Prostate gland (tissue), 2 donors: ENCODE measurements at regions not wholly inside any gene's neighbourhood (a gene's known extent, or its start where the extent isn't known, plus 50 kb on each side); places are given as distances from the start of the nearest gene placed in this dataset.

ENCODE experiments used
- DNase-seq: peaks from one replicate; pipeline ENCODE4 v3.0.0-alpha.2; 2019; ENCODE audit warnings: low spot score
- H3K27ac ChIP-seq, 2 donors: fragments of 200-600 bp; sonication (generic); 2 replicates each; pipeline ENCODE4 v1.5.1; 2017 to 2019
- H3K27me3 ChIP-seq: fragments of 200-600 bp; sonication (generic); replicated peaks from 2 replicates; pipeline ENCODE4 v1.5.1; 2019; ENCODE audit not compliant: insufficient read depth
- H3K36me3 ChIP-seq, 2 donors: fragments of 200-600 bp; sonication (generic); 1 replicate in 1 of 2; 2 replicates in 1 of 2; pipeline versions ENCODE4 v1.5.1 to v1.8.1; 2017 to 2019
- H3K4me1 ChIP-seq: fragments of 200-600 bp; sonication (generic); replicated peaks from 2 replicates; pipeline ENCODE4 v1.5.1; 2019
- H3K4me3 ChIP-seq, 2 donors: fragments of 200-600 bp; sonication (generic); 2 replicates each; pipeline ENCODE4 v1.5.1; 2017 to 2019
- H3K9me3 ChIP-seq: fragments of 200-600 bp; sonication (generic); 2 replicates; pipeline ENCODE4 v1.5.1; 2017
- POLR2A ChIP-seq: fragments of 450-650 bp; IDR thresholded peaks from one replicate; pipeline ENCODE4 v1.6.1; 2016; ENCODE audit warnings: antibody characterized with exemption, mild to moderate bottlenecking
- POLR2AphosphoS5 ChIP-seq: sonication (generic); formaldehyde crosslinking; IDR thresholded peaks from one replicate; pipeline ENCODE4 v1.6.1; 2017; ENCODE audit warnings: antibody characterized with exemption
- WGBS: methylation state at CpG from one replicate; pipeline ENCODE4 v1.1.5; 2018; 5-methylcytosine and 5-hydroxymethylcytosine counted together
- intact Hi-C: fragments of 100-400 bp; cut with DNase I; formaldehyde crosslinking; loops from one replicate; pipeline ENCODE4 v1.14.2; 2022
- TF ChIP-seq, protein P1 (sequence below), 4 experiments: fragments of 200-600 bp in 2 of 4; fragments of 450-650 bp in 2 of 4; sonication (generic) in 2 of 4; IDR thresholded peaks; 1 replicate in 3 of 4; 2 replicates in 1 of 4; pipeline ENCODE4 v1.5.1; 2016 to 2019; ENCODE audit warnings: antibody characterized with exemption in 4 of 4, mild to moderate bottlenecking in 2 of 4, moderate library complexity in 2 of 4

DNA sequence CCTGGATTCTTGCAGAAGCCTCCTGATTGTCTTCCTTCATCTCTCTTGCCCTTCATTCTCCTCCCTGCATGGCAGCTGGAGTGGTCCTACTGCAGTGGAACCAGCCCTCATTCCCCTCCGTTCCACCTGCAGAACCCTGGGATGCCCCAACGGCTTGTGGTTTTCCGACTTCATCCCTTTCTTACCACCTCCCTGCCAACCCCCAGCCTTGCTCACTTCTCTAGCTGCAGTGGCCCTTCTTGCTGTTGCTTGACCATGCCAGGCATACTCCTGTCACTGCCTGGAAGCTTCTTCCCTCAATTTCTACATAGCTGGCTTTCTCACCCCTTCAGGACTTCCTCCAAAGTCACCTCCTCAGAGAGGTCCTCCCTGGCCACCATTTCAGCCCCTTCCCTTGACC, 123.3 kb downstream of the BEGAIN start:
- Histone ChIP-seq H3K27me3 (no peaks in the 10 kb centered on the region), H3K4me1 (no peaks in the 10 kb centered on the region), H3K9me3 (no peaks in the 10 kb centered on the region), H3K4me3 (no peak overlapping the region), H3K27ac (no peak overlapping the region), H3K36me3 (no peaks in the 10 kb centered on the region)
- DNase-seq = no peak
- TF ChIP-seq POLR2A (no peak), POLR2AphosphoS5 (no peak)
- TF ChIP-seq, protein P1, sequence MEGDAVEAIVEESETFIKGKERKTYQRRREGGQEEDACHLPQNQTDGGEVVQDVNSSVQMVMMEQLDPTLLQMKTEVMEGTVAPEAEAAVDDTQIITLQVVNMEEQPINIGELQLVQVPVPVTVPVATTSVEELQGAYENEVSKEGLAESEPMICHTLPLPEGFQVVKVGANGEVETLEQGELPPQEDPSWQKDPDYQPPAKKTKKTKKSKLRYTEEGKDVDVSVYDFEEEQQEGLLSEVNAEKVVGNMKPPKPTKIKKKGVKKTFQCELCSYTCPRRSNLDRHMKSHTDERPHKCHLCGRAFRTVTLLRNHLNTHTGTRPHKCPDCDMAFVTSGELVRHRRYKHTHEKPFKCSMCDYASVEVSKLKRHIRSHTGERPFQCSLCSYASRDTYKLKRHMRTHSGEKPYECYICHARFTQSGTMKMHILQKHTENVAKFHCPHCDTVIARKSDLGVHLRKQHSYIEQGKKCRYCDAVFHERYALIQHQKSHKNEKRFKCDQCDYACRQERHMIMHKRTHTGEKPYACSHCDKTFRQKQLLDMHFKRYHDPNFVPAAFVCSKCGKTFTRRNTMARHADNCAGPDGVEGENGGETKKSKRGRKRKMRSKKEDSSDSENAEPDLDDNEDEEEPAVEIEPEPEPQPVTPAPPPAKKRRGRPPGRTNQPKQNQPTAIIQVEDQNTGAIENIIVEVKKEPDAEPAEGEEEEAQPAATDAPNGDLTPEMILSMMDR (IDR thresholded peaks at IDR 0.05) = no peak
- 94% methylated on average over 3 of the region's 3 CpGs for WGBS
- intact Hi-C loops = no loop called here

DNA sequence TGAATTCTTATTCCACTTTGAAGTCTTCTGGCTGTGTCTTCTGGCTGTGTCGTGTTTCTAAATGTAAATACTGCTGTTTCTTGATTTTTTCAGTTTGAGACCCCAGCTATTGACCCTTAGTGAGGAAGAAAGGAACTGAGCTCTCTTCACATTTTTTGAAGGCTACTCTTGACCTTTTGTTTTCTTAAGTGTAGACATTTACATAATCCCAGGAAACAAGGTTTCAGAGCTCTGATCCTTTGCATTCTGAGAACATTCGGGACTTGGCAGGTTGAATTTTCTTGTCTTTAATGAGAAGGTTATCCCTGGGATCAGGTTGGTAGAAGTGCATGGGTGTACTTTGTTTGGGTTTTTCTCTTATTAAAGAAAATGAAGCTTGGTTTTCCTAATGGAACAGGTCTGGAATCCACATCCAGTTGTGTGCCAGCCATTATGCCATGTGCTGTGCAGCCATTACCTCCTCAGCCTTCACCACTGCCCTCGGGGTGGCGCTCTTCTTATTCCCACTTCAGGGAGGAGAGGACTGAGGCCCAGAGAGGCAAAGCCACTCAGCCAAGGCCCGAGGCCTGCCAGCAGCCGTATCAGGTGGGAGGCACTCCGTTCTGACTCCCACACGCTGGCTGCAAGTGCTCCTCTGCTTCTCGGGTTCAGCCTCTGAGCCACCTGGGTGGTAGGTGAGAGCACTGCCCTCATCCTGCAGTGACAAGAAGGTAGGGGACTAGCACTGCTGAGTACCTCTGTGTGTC, 120.9 kb downstream of the BEGAIN start:
- Histone ChIP-seq H3K27ac (no peak overlapping the region), H3K4me1 (no peaks in the 10 kb centered on the region), H3K36me3 (no peaks in the 10 kb centered on the region), H3K4me3 (no peak overlapping the region), H3K27me3 (no peaks in the 10 kb centered on the region), H3K9me3 (no peaks in the 10 kb centered on the region)
- intact Hi-C loops = no loop called here
- TF ChIP-seq POLR2AphosphoS5 = no peak
- TF ChIP-seq, protein P1 (IDR thresholded peaks at IDR 0.05) = no peak
- no peak for TF ChIP-seq POLR2A
- no peak for DNase-seq
- WGBS = 78% methylated on average over 9 of the region's 9 CpGs

DNA sequence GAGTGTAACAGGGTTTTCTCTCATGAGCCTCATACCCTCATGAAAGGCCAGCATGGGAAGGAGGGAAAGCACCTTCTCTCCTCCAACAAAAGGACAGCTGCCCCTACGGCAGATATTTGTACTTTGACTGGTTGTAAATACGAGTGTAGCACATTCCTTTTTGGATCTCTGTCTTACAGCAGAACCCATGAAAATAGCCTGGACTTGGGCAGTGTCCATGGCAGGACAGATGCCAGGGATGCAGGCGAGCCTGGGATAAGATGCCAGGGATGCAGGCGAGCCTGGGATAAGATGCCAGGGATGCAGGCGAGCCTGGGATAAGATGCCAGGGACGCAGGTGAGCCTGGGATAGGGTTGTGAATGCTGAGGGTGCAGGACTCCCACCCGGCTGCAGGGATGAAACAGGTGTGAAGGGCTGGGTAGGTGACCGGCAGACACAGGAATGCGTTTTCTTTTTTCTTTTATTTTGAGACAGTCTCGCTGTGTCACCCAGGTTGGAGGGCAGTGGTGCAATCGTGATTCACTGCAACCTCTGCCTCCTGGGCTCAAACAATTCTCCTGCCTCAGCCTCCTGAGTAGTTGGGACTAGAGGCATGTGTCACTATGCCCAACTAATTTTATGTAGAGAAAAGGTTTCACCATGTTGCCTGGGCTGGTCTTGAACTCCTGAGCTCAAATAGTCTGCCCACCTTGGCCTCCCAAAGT, 120.0 kb downstream of the BEGAIN start:
- no peaks in the 10 kb centered on the region for H3K9me3 ChIP-seq
- H3K27me3 ChIP-seq = no peaks in the 10 kb centered on the region
- intact Hi-C loops = no loop called here
- no peak overlapping the region for H3K4me3 ChIP-seq
- H3K27ac ChIP-seq = no peak overlapping the region
- no peak for TF ChIP-seq POLR2AphosphoS5
- TF ChIP-seq POLR2A = no peak
- TF ChIP-seq, protein P1 (IDR thresholded peaks at IDR 0.05) = no peak
- no peaks in the 10 kb centered on the region for H3K36me3 ChIP-seq
- 80% methylated on average over 11 of the region's 11 CpGs for WGBS
- no peaks in the 10 kb centered on the region for H3K4me1 ChIP-seq
- DNase-seq = no peak

DNA sequence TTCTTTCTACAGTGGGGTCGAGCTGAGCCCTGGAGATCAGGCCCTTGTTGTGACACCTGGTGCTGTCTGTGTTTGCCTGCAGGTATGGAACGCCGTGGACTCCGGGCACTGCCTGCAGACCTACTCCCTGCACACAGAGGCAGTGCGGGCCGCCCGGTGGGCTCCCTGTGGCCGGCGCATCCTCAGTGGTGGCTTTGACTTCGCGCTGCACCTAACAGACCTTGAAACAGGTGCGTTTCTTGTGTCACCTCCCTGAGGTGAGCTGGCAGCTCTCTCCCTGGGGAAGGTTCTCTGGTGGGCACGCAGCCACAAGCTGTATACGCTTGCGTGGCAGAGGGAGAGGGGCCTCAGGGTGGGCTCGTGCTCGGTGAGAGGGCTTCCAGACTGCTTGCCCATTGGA, 119.3 kb downstream of the BEGAIN start:
- H3K27ac ChIP-seq = no peak overlapping the region
- TF ChIP-seq, protein P1 (IDR thresholded peaks at IDR 0.05) = no peak
- TF ChIP-seq POLR2A (no peak), POLR2AphosphoS5 (no peak)
- 87% methylated on average over 17 of the region's 17 CpGs for WGBS
- DNase-seq = no peak
- H3K36me3 ChIP-seq = no peaks in the 10 kb centered on the region
- H3K4me1 ChIP-seq = no peaks in the 10 kb centered on the region
- no peaks in the 10 kb centered on the region for H3K27me3 ChIP-seq
- H3K4me3 ChIP-seq = no peak overlapping the region
- H3K9me3 ChIP-seq = no peaks in the 10 kb centered on the region
- intact Hi-C loops = no loop called here

DNA sequence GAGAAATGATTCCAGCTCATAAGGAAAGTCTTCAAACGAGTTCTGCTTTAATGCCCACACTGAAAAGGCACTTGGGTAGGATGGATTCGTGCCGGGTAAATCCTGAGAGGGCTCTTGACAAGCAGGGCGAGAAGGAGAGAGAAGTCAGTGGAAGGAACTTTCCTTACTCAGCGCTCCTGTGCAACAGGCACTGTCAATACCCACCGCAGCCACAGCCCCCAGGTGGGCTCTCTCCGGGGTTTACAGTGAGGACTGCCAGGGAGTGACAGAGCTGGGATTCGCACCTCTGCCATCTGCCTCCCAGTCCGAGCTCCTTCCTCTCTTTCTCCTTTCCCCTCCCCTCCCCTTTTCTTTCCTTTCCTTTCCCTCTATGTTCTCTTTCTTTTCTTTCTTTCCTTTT, 118.7 kb downstream of the BEGAIN start:
- DNase-seq = no peak
- H3K9me3 ChIP-seq = no peaks in the 10 kb centered on the region
- H3K4me1 ChIP-seq = no peaks in the 10 kb centered on the region
- H3K36me3 ChIP-seq = no peaks in the 10 kb centered on the region
- 78% methylated on average over 9 of the region's 9 CpGs for WGBS
- no peaks in the 10 kb centered on the region for H3K27me3 ChIP-seq
- intact Hi-C loops = no loop called here
- no peak overlapping the region for H3K4me3 ChIP-seq
- TF ChIP-seq POLR2A (no peak), POLR2AphosphoS5 (no peak)
- TF ChIP-seq, protein P1 (IDR thresholded peaks at IDR 0.05) = no peak
- no peak overlapping the region for H3K27ac ChIP-seq
